GM06990 (cell line): ENCODE measurements at regions not wholly inside any gene's neighbourhood (a gene's known extent, or its start where the extent isn't known, plus 50 kb on each side); places are given as distances from the start of the nearest gene placed in this dataset.

Experiments used
- DNase-seq: peaks from one replicate; pipeline ENCODE4 v3.0.0-alpha.2; 2011; ENCODE audit not compliant: insufficient read length; ENCODE audit errors: extremely low read depth
- H3K27me3 ChIP-seq: replicated peaks from 2 replicates; pipeline ENCODE4 v1.6.0; 2011; ENCODE audit warnings: low read length; ENCODE audit not compliant: control insufficient read depth, insufficient read depth
- H3K36me3 ChIP-seq: 2 replicates; pipeline ENCODE4 v1.5.1; 2011; ENCODE audit warnings: low read length; ENCODE audit not compliant: control insufficient read depth, insufficient read depth
- H3K4me3 ChIP-seq: replicated peaks from 2 replicates; pipeline ENCODE4 v1.5.1; 2011; ENCODE audit warnings: low read depth, mild to moderate bottlenecking, control low read depth, low read length
- CTCF ChIP-seq: IDR thresholded peaks from 2 replicates; pipeline ENCODE4 v1.5.1; 2011; ENCODE audit warnings: low read length, control low read depth, mild to moderate bottlenecking, inconsistent platforms; ENCODE audit not compliant: insufficient read depth, poor library complexity, severe bottlenecking

- Histone ChIP-seq H3K27me3 (no peaks in the 10 kb centered on the region), H3K4me3 (no peak overlapping the region), H3K36me3 (no peaks in the 10 kb centered on the region)
- DNase-seq, result no peak
- TF ChIP-seq CTCF, result no peak
These were observed 149.0 kb downstream of the ADCYAP1 start for GRCh38 chr18:1053331-1054315.

GRCh38 chr18:1056404-1056803 lies 151.7 kb downstream of the ADCYAP1 start:
- no peaks in the 10 kb centered on the region for H3K36me3 ChIP-seq
- H3K4me3 ChIP-seq, result no peak overlapping the region
- TF ChIP-seq CTCF, result no peak
- H3K27me3 ChIP-seq, result no peaks in the 10 kb centered on the region
- no peak for DNase-seq

- no peak for DNase-seq
- Histone ChIP-seq H3K36me3 (no peaks in the 10 kb centered on the region), H3K27me3 (no peaks in the 10 kb centered on the region), H3K4me3 (no peak overlapping the region)
- TF ChIP-seq CTCF, result no peak
These were observed 152.7 kb downstream of the ADCYAP1 start for GRCh38 chr18:1057367-1057766.

GRCh38 chr18:1062588-1062987 lies 157.9 kb downstream of the ADCYAP1 start:
- no peaks in the 10 kb centered on the region for H3K36me3 ChIP-seq
- no peak for DNase-seq
- TF ChIP-seq CTCF, result no peak

GRCh38 chr18:1075322-1075721 lies 170.7 kb downstream of the ADCYAP1 start:
- Histone ChIP-seq H3K36me3 (no peaks in the 10 kb centered on the region), H3K4me3 (no peak overlapping the region), H3K27me3 (no peaks in the 10 kb centered on the region)
- no peak for DNase-seq
- TF ChIP-seq CTCF, result no peak

More at GRCh38 chr18:1062588-1062987, 157.9 kb downstream of the ADCYAP1 start:
- H3K4me3 ChIP-seq, result no peak overlapping the region
- H3K27me3 ChIP-seq, result no peaks in the 10 kb centered on the region
